HG02852 (cell line): ENCODE measurements at regions not wholly inside any gene's neighbourhood (a gene's known extent, or its start where the extent isn't known, plus 50 kb on each side); places are given as distances from the start of the nearest gene placed in this dataset.

Experiments used
- ATAC-seq: cut with Tn5 transposase; IDR thresholded peaks from one replicate; pipeline ENCODE4 v1.9.1; 2021; ENCODE audit warnings: mild to moderate bottlenecking, moderate library complexity; ENCODE audit not compliant: unreplicated experiment

- no peak for ATAC-seq
Observed at GRCh38 chr10:129106314-129106713, 360.7 kb upstream of the MGMT start.

GRCh38 chr10:129107525-129107924 is 359.5 kb upstream of the MGMT start:
- no peak for ATAC-seq

GRCh38 chr10:129108378-129108777 is 358.7 kb upstream of the MGMT start:
- no peak for ATAC-seq

GRCh38 chr10:129108994-129109393 is 358.0 kb upstream of the MGMT start:
- no peak for ATAC-seq

- ATAC-seq, result no peak
Observed at GRCh38 chr10:129110780-129111179, 356.3 kb upstream of the MGMT start.

- no peak for ATAC-seq
Observed at GRCh38 chr10:129111922-129112321, 355.1 kb upstream of the MGMT start.

- no peak for ATAC-seq
Observed at GRCh38 chr10:129114588-129114987, 352.5 kb upstream of the MGMT start.

- ATAC-seq, result no peak
Observed at GRCh38 chr10:129116371-129116770, 350.7 kb upstream of the MGMT start.

- no peak for ATAC-seq
Observed at GRCh38 chr10:129120441-129120840, 346.6 kb upstream of the MGMT start.

GRCh38 chr10:129122846-129123245 is 344.2 kb upstream of the MGMT start:
- ATAC-seq, result no peak

GRCh38 chr10:129123428-129123827 is 343.6 kb upstream of the MGMT start:
- ATAC-seq, result no peak

GRCh38 chr10:129126982-129127381 is 340.1 kb upstream of the MGMT start:
- ATAC-seq, result no peak

GRCh38 chr10:129131457-129132132 is 335.4 kb upstream of the MGMT start:
- no peak for ATAC-seq

- ATAC-seq, result no peak
Observed at GRCh38 chr10:129133856-129134255, 333.2 kb upstream of the MGMT start.

- ATAC-seq, result no peak
Observed at GRCh38 chr10:129134371-129134770, 332.7 kb upstream of the MGMT start.

- ATAC-seq, result no peak
Observed at GRCh38 chr10:129135624-129136023, 331.4 kb upstream of the MGMT start.

- ATAC-seq, result no peak
Observed at GRCh38 chr10:129136074-129136473, 331.0 kb upstream of the MGMT start.

- ATAC-seq, result no peak
Observed at GRCh38 chr10:129136951-129137350, 330.1 kb upstream of the MGMT start.

GRCh38 chr10:129140921-129141885 is 325.8 kb upstream of the MGMT start:
- ATAC-seq, result no peak

GRCh38 chr10:129151281-129151680 is 315.8 kb upstream of the MGMT start:
- no peak for ATAC-seq

GRCh38 chr10:129156406-129156805 is 310.6 kb upstream of the MGMT start:
- ATAC-seq, result no peak

GRCh38 chr10:129157185-129157584 is 309.9 kb upstream of the MGMT start:
- ATAC-seq, result no peak
